PC-9 (cell line): ENCODE measurements at regions not wholly inside any gene's neighbourhood (a gene's known extent, or its start where the extent isn't known, plus 50 kb on each side); places are given as distances from the start of the nearest gene placed in this dataset.

Experiments used
- BruUV-seq: library from RNA; stranded (reverse); fragments of 400-500 nt; replicated peaks from 2 replicates; lab custom pipeline; 2021; lab: Mats Ljungman, UMichigan
- CTCF ChIA-PET: fragments of 300-600 bp; sonication (Branson Sonifier 250); formaldehyde crosslinking; loops from one replicate; lab custom pipeline; 2022; ENCODE audit warnings: antibody characterized with exemption; lab: Charles Lee
- POLR2A ChIA-PET: fragments of 300-600 bp; sonication (Branson Sonifier 250); formaldehyde crosslinking; loops from one replicate; lab custom pipeline; 2022; ENCODE audit warnings: antibody characterized with exemption; ENCODE audit not compliant: unreplicated experiment; lab: Charles Lee
- DNase-seq, 2 experiments: peaks; one replicate each; pipeline versions ENCODE4 v3.0.0 to v3.0.0-alpha.2; 2015 to 2022; ENCODE audit warnings: mixed read lengths in 1 of 2
- H2AFZ ChIP-seq: fragments of 200-600 bp; sonication (generic); 2 replicates; pipeline ENCODE4 v1.8.1; 2017; ENCODE audit warnings: antibody characterized with exemption
- H3F3A ChIP-seq: fragments of 200-600 bp; sonication (generic); 2 replicates; pipeline ENCODE4 v1.8.1; 2017; ENCODE audit warnings: antibody characterized with exemption, mild to moderate bottlenecking, low read depth; ENCODE audit not compliant: insufficient read depth
- H3K27ac ChIP-seq: fragments of 200-600 bp; sonication (generic); 2 replicates; pipeline ENCODE4 v1.6.1; 2016; ENCODE audit warnings: mixed run types
- H3K27me3 ChIP-seq: fragments of 200-600 bp; sonication (generic); 2 replicates; pipeline ENCODE4 v1.6.1; 2016; ENCODE audit warnings: low read depth, mixed run types; ENCODE audit not compliant: insufficient read depth
- H3K36me3 ChIP-seq: fragments of 200-600 bp; sonication (generic); 2 replicates; pipeline ENCODE4 v1.6.1; 2016; ENCODE audit warnings: low read depth, mixed run types
- H3K4me1 ChIP-seq: fragments of 200-600 bp; sonication (generic); replicated peaks from 2 replicates; pipeline ENCODE4 v1.6.1; 2016; ENCODE audit warnings: mixed run types; ENCODE audit not compliant: insufficient read depth
- H3K4me2 ChIP-seq: fragments of 200-600 bp; sonication (generic); 2 replicates; pipeline ENCODE4 v1.6.1; 2017; ENCODE audit warnings: mixed run types
- H3K4me3 ChIP-seq: fragments of 200-600 bp; sonication (generic); 2 replicates; pipeline ENCODE4 v1.6.1; 2016; ENCODE audit warnings: mixed run types
- H3K79me2 ChIP-seq: fragments of 200-600 bp; sonication (generic); 2 replicates; pipeline ENCODE4 v1.6.1; 2017; ENCODE audit warnings: low read depth, mixed run types
- H3K9me2 ChIP-seq: fragments of 200-600 bp; sonication (generic); 2 replicates; pipeline ENCODE4 v1.8.1; 2017; ENCODE audit warnings: mild to moderate bottlenecking; ENCODE audit not compliant: insufficient read depth
- H3K9me3 ChIP-seq: fragments of 200-600 bp; sonication (generic); 2 replicates; pipeline ENCODE4 v1.8.1; 2016; ENCODE audit warnings: low read depth; ENCODE audit not compliant: insufficient read depth
- H4K20me1 ChIP-seq: fragments of 200-600 bp; sonication (generic); 2 replicates; pipeline ENCODE4 v1.8.1; 2017; ENCODE audit not compliant: insufficient read depth
- CTCF ChIP-seq: fragments of 200-600 bp; sonication (generic); conservative IDR thresholded peaks from 2 replicates; pipeline ENCODE4 v1.6.1; 2017; ENCODE audit warnings: mixed run types, antibody characterized with exemption, mild to moderate bottlenecking, moderate library complexity
- EZH2 ChIP-seq: fragments of 200-600 bp; sonication (generic); IDR thresholded peaks from 2 replicates; pipeline ENCODE4 v1.8.0; 2017; ENCODE audit warnings: antibody characterized with exemption, low read depth
- intact Hi-C: fragments of 100-400 bp; cut with micrococcal nuclease; formaldehyde crosslinking; loops from one replicate; pipeline ENCODE4 v1.10.0; 2022; ENCODE audit not compliant: unreplicated experiment

- no peak overlapping the region for H3K4me3 ChIP-seq
- H3K27me3 ChIP-seq: no peaks in the 10 kb centered on the region
- no peaks in the 10 kb centered on the region; the same call in 1 of the 2 replicates for H3F3A ChIP-seq
- H3K4me1 ChIP-seq: no peaks in the 10 kb centered on the region
- no peaks in the 10 kb centered on the region for H3K9me3 ChIP-seq
- no peak overlapping the region for H2AFZ ChIP-seq
- H3K9me2 ChIP-seq: no peaks in the 10 kb centered on the region
- CTCF ChIA-PET: no interaction called here
- H4K20me1 ChIP-seq: no peaks in the 10 kb centered on the region; the same call in 1 of the 2 replicates
- POLR2A ChIA-PET: no interaction called here
- peaks cover 22% of the 10 kb centered on the region for H3K79me2 ChIP-seq
- no peak for DNase-seq
- intact Hi-C loops: no loop called here
- BruUV-seq: no TSS peak
- H3K27ac ChIP-seq: no peak overlapping the region
- TF ChIP-seq EZH2 (no peak), CTCF (no peak)
- H3K4me2 ChIP-seq: no peak overlapping the region
- no peaks in the 10 kb centered on the region for H3K36me3 ChIP-seq
Observed at GRCh38 chr12:107368586-107368985, 275.2 kb upstream of the CRY1 start.

- intact Hi-C loops: no loop called here
- Histone ChIP-seq H4K20me1 (no peaks in the 10 kb centered on the region; the same call in 1 of the 2 replicates), H3K27me3 (no peaks in the 10 kb centered on the region), H3K9me3 (no peaks in the 10 kb centered on the region), H2AFZ (no peak overlapping the region), H3K4me2 (no peak overlapping the region), H3K27ac (no peak overlapping the region), H3K79me2 (peaks cover 19% of the 10 kb centered on the region), H3K36me3 (no peaks in the 10 kb centered on the region), H3K4me3 (no peak overlapping the region), H3K4me1 (no peaks in the 10 kb centered on the region), H3F3A (no peaks in the 10 kb centered on the region; the same call in 1 of the 2 replicates), H3K9me2 (no peaks in the 10 kb centered on the region)
- no peak for TF ChIP-seq EZH2
- no peak for TF ChIP-seq CTCF
- no TSS peak for BruUV-seq
- CTCF ChIA-PET: no interaction called here
- POLR2A ChIA-PET: no interaction called here
- no peak for DNase-seq
Observed at GRCh38 chr12:107369006-107369405, 275.7 kb upstream of the CRY1 start.

GRCh38 chr12:107369679-107370078, 276.3 kb upstream of the CRY1 start:
- Histone ChIP-seq H3K27ac (no peak overlapping the region), H3K9me2 (no peaks in the 10 kb centered on the region), H3K9me3 (no peaks in the 10 kb centered on the region), H3K4me1 (no peaks in the 10 kb centered on the region), H3K79me2 (peaks cover 13% of the 10 kb centered on the region), H3K27me3 (no peaks in the 10 kb centered on the region), H3K4me3 (no peak overlapping the region), H3K4me2 (no peak overlapping the region), H2AFZ (no peak overlapping the region), H3F3A (no peaks in the 10 kb centered on the region; the same call in 1 of the 2 replicates), H4K20me1 (no peaks in the 10 kb centered on the region; the same call in 1 of the 2 replicates), H3K36me3 (no peaks in the 10 kb centered on the region)
- DNase-seq: no peak
- BruUV-seq: no TSS peak
- ChIA-PET CTCF (no interaction called here), POLR2A (no interaction called here)
- TF ChIP-seq CTCF (no peak), EZH2 (no peak)
- intact Hi-C loops: no loop called here
